BE2C (cell line): ENCODE measurements at regions not wholly inside any gene's neighbourhood (a gene's known extent, or its start where the extent isn't known, plus 50 kb on each side); places are given as distances from the start of the nearest gene placed in this dataset.

Experiments
- DNase-seq: peaks from one replicate; pipeline ENCODE4 v3.0.0-alpha.2; 2020
- H3K27me3 ChIP-seq: fragments of 250-450 bp; sonication (Bioruptor Pico); 2 replicates; pipeline ENCODE4 v1.5.1; 2020; ENCODE audit warnings: mild to moderate bottlenecking
- H3K36me3 ChIP-seq: fragments of 250-450 bp; sonication (Bioruptor Pico); 2 replicates; pipeline ENCODE4 v1.5.1; 2020; ENCODE audit warnings: mild to moderate bottlenecking
- H3K4me1 ChIP-seq: fragments of 250-450 bp; sonication (Bioruptor Pico); 2 replicates; pipeline ENCODE4 v1.5.1; 2020
- H3K4me3 ChIP-seq: 2 replicates; pipeline ENCODE4 v1.5.1; 2011; ENCODE audit warnings: low read depth, low read length
- H3K9me3 ChIP-seq: fragments of 250-450 bp; sonication (Bioruptor Pico); 2 replicates; pipeline ENCODE4 v1.5.1; 2020
- CTCF ChIP-seq: IDR thresholded peaks from 2 replicates; pipeline ENCODE4 v1.5.1; 2012; ENCODE audit warnings: mild to moderate bottlenecking, low read depth, low read length

GRCh38 chr1:219817914-219818313, 110.4 kb downstream of the SLC30A10 start:
- H3K27me3 ChIP-seq: peaks cover 39% of the 10 kb centered on the region
- DNase-seq: no peak
- no peak overlapping the region for H3K4me3 ChIP-seq
- H3K4me1 ChIP-seq: no peaks in the 10 kb centered on the region
- no peaks in the 10 kb centered on the region for H3K9me3 ChIP-seq
- TF ChIP-seq CTCF: no peak
- H3K36me3 ChIP-seq: no peaks in the 10 kb centered on the region

GRCh38 chr1:219813294-219813693, 115.1 kb downstream of the SLC30A10 start:
- Histone ChIP-seq H3K4me1 (0 out of 2 replicates have a peak, but pooled peaks cover 2% of the 10 kb centered on the region), H3K4me3 (no peak overlapping the region), H3K9me3 (no peaks in the 10 kb centered on the region), H3K27me3 (peaks cover 39% of the 10 kb centered on the region), H3K36me3 (no peaks in the 10 kb centered on the region)
- no peak for TF ChIP-seq CTCF
- no peak for DNase-seq

- 0 out of 2 replicates have a peak, but pooled peaks cover 2% of the 10 kb centered on the region for H3K4me1 ChIP-seq
- peaks cover 39% of the 10 kb centered on the region for H3K27me3 ChIP-seq
- no peaks in the 10 kb centered on the region for H3K36me3 ChIP-seq
- peak; percentile 56 for DNase-seq
- H3K4me3 ChIP-seq: no peak overlapping the region
- peak; percentile 98 for TF ChIP-seq CTCF
- no peaks in the 10 kb centered on the region for H3K9me3 ChIP-seq
Observed at GRCh38 chr1:219812491-219813203, 115.7 kb downstream of the SLC30A10 start.

GRCh38 chr1:219812086-219812485, 116.3 kb downstream of the SLC30A10 start:
- Histone ChIP-seq H3K4me1 (0 out of 2 replicates have a peak, but pooled peaks cover 2% of the 10 kb centered on the region), H3K9me3 (no peaks in the 10 kb centered on the region), H3K36me3 (no peaks in the 10 kb centered on the region), H3K27me3 (peaks cover 34% of the 10 kb centered on the region), H3K4me3 (no peak overlapping the region)
- TF ChIP-seq CTCF: no peak
- no peak for DNase-seq

- H3K27me3 ChIP-seq: peaks cover 21% of the 10 kb centered on the region
- no peak for DNase-seq
- no peaks in the 10 kb centered on the region for H3K9me3 ChIP-seq
- no peak for TF ChIP-seq CTCF
- H3K4me1 ChIP-seq: 0 out of 2 replicates have a peak, but pooled peaks cover 2% of the 10 kb centered on the region
- no peaks in the 10 kb centered on the region for H3K36me3 ChIP-seq
- H3K4me3 ChIP-seq: no peak overlapping the region
Observed at GRCh38 chr1:219810451-219810850, 117.9 kb downstream of the SLC30A10 start.

- no peak overlapping the region for H3K4me3 ChIP-seq
- 0 out of 2 replicates have a peak, but pooled peaks cover 2% of the 10 kb centered on the region for H3K4me1 ChIP-seq
- no peak for TF ChIP-seq CTCF
- no peaks in the 10 kb centered on the region for H3K9me3 ChIP-seq
- H3K36me3 ChIP-seq: no peaks in the 10 kb centered on the region
- no peak for DNase-seq
- peaks cover 9% of the 10 kb centered on the region for H3K27me3 ChIP-seq
Observed at GRCh38 chr1:219808790-219809189, 119.6 kb downstream of the SLC30A10 start.
